HUES6 (cell line): ENCODE measurements at regions not wholly inside any gene's neighbourhood (a gene's known extent, or its start where the extent isn't known, plus 50 kb on each side); places are given as distances from the start of the nearest gene placed in this dataset.

Source experiments
- H3K27ac ChIP-seq: 2 replicates; pipeline ENCODE4 v1.7.0; 2013; ENCODE audit warnings: low read depth, mild to moderate bottlenecking, low read length, inconsistent platforms
- H3K27me3 ChIP-seq: 2 replicates; pipeline ENCODE4 v1.6.1; 2013; ENCODE audit warnings: low read length; ENCODE audit not compliant: control insufficient read depth, insufficient read depth
- H3K36me3 ChIP-seq: 2 replicates; pipeline ENCODE4 v1.6.1; 2013; ENCODE audit warnings: low read length; ENCODE audit not compliant: control insufficient read depth, insufficient read depth
- H3K4me1 ChIP-seq: 2 replicates; pipeline ENCODE4 v1.6.1; 2013; ENCODE audit warnings: low read length; ENCODE audit not compliant: control insufficient read depth, insufficient read depth
- H3K4me3 ChIP-seq: 2 replicates; pipeline ENCODE4 v1.5.1; 2013; ENCODE audit warnings: low read depth, low read length
- H3K9ac ChIP-seq: one replicate; pipeline ENCODE4 v1.6.1; 2013; ENCODE audit warnings: mild to moderate bottlenecking, low read length
- H3K9me3 ChIP-seq: 2 replicates; pipeline ENCODE4 v1.6.1; 2013; ENCODE audit warnings: low read depth, low read length; ENCODE audit not compliant: control insufficient read depth, insufficient read depth

GRCh38 chr12:96132819-96133218 lies 61.4 kb upstream of the ELK3 start:
- no peak overlapping the region for H3K9ac ChIP-seq
- H3K27ac ChIP-seq = no peak overlapping the region

GRCh38 chr12:96134200-96134599 lies 60.0 kb upstream of the ELK3 start:
- no peaks in the 10 kb centered on the region for H3K9me3 ChIP-seq
- no peaks in the 10 kb centered on the region for H3K36me3 ChIP-seq
- peaks cover 7% of the 10 kb centered on the region; the same call in 1 of the 2 replicates for H3K4me1 ChIP-seq
- H3K27me3 ChIP-seq = no peaks in the 10 kb centered on the region
- H3K27ac ChIP-seq = no peak overlapping the region
- no peak overlapping the region for H3K9ac ChIP-seq
- H3K4me3 ChIP-seq = no peak overlapping the region

More at GRCh38 chr12:96132819-96133218, 61.4 kb upstream of the ELK3 start:
- Histone ChIP-seq H3K9me3 (no peaks in the 10 kb centered on the region), H3K4me3 (no peak overlapping the region), H3K27me3 (no peaks in the 10 kb centered on the region), H3K4me1 (peaks cover 7% of the 10 kb centered on the region; the same call in 1 of the 2 replicates), H3K36me3 (no peaks in the 10 kb centered on the region)

DNA sequence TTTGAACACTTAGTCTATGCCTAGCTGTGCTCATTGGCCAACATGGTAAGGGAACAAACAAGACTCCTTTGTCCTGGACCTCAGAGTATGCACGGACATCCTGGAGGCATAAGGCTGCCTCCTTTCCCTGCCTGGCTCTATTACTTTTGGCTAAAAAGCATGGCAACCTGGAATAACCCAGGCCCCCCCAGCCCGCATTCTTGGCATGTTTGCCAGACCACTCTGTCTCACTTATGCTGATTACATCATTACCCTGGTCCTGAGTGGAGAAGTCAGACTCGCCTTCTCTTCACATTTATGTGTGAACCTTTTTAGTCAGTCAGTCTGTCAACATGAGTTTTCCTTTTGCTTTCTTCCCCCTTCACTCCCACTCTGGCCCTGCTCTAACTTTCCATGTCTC lies 58.0 kb upstream of the ELK3 start:
- H3K36me3 ChIP-seq = no peaks in the 10 kb centered on the region
- no peak overlapping the region for H3K9ac ChIP-seq
- no peaks in the 10 kb centered on the region; the same call in 1 of the 2 replicates for H3K9me3 ChIP-seq
- H3K4me1 ChIP-seq = peaks cover 7% of the 10 kb centered on the region; the same call in 1 of the 2 replicates
- no peak overlapping the region for H3K4me3 ChIP-seq
- no peak overlapping the region for H3K27ac ChIP-seq
- no peaks in the 10 kb centered on the region for H3K27me3 ChIP-seq

DNA sequence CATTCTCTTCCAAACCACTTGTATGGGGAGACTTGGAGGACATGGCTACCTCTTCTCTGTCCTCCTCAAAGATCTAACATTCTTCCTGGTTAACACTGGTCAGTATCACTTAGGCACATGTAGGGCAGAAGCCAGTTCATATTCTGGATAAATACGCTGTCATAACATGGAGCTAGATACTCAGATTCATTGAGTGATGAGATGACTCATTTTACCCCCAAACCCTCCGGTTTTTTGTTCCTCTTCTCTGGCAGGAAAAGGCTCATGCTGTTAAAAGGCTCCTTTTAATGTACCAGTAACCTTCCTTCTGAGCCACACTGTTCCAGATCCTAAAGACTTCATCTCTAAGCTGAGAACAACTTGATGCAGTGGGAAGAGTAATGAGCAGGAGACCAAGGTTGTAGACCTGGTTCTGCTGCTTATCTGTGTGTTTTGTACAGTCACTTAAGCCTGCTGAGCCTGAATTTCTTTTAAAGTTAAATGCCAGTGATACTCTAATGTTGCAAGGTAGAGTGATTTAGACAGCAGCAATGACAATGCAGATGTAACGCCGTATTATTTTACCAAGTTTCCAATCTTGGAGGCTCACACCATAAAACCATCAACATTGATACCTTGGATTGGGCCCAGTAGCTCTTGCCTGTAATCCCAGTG lies 57.3 kb upstream of the ELK3 start:
- H3K4me3 ChIP-seq = no peak overlapping the region
- peaks cover 7% of the 10 kb centered on the region; the same call in 1 of the 2 replicates for H3K4me1 ChIP-seq
- H3K9me3 ChIP-seq = no peaks in the 10 kb centered on the region; the same call in 1 of the 2 replicates
- no peak overlapping the region for H3K27ac ChIP-seq
- H3K36me3 ChIP-seq = no peaks in the 10 kb centered on the region
- no peak overlapping the region for H3K9ac ChIP-seq
- no peaks in the 10 kb centered on the region for H3K27me3 ChIP-seq

DNA sequence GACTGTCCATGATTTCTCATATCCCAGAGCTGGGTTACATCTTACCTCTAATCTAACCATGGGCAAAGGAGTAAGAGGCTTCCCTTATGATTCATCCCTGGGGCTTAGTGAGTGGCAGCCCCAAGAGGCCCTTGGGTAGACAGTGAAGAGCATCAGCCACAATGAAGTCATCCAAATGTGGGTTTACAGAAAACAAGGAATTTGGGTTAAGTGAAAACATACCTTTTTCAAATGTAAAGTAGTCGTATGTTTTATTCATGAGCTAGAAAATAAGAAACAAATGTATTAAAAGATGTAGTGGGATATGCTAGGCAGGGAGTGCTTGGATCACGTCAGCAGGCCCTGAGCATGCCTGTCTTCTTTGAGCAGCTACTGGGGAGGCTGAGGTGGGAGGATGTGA lies 54.0 kb upstream of the ELK3 start:
- no peaks in the 10 kb centered on the region; the same call in 1 of the 2 replicates for H3K9me3 ChIP-seq
- H3K4me3 ChIP-seq = no peak overlapping the region
- H3K36me3 ChIP-seq = no peaks in the 10 kb centered on the region
- H3K9ac ChIP-seq = no peak overlapping the region
- H3K27me3 ChIP-seq = no peaks in the 10 kb centered on the region
- no peak overlapping the region for H3K27ac ChIP-seq
- peaks cover 14% of the 10 kb centered on the region for H3K4me1 ChIP-seq

GRCh38 chr12:96141216-96141912 lies 52.8 kb upstream of the ELK3 start:
- H3K9ac ChIP-seq = no peak overlapping the region

DNA sequence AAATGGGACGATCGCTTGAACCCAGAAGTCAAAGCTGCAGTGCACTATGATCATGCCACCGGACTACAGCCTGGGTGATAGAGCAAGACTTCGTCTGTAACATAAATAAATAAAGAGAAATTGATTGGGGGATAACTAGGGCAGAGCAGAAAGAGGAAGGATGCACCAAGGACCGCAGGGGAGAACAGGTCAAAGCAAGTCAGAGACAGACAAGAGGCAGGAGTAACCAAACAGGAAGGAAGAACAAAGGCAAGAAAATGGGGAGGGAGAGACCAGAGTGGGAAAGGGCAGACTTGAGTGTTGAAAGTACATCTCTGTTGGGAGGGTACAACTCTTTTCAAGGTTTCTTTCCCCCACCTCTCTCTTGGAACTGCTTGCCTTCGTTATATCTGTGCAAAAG lies 50.8 kb upstream of the ELK3 start:
- peaks cover 6% of the 10 kb centered on the region for H3K4me1 ChIP-seq
- H3K9me3 ChIP-seq = no peaks in the 10 kb centered on the region; the same call in 1 of the 2 replicates
- no peak overlapping the region for H3K27ac ChIP-seq
- H3K9ac ChIP-seq = no peak overlapping the region
- no peaks in the 10 kb centered on the region for H3K27me3 ChIP-seq
- H3K4me3 ChIP-seq = no peak overlapping the region
- H3K36me3 ChIP-seq = no peaks in the 10 kb centered on the region

More at GRCh38 chr12:96141216-96141912, 52.8 kb upstream of the ELK3 start:
- Histone ChIP-seq H3K4me1 (peaks cover 8% of the 10 kb centered on the region), H3K36me3 (no peaks in the 10 kb centered on the region), H3K9me3 (no peaks in the 10 kb centered on the region; the same call in 1 of the 2 replicates), H3K27me3 (no peaks in the 10 kb centered on the region), H3K4me3 (no peak overlapping the region), H3K27ac (no peak overlapping the region)

GRCh38 chr12:96143827-96144565 lies 50.2 kb upstream of the ELK3 start:
- no peaks in the 10 kb centered on the region for H3K36me3 ChIP-seq
- peaks cover 6% of the 10 kb centered on the region for H3K4me1 ChIP-seq
- H3K4me3 ChIP-seq = no peak overlapping the region
- no peaks in the 10 kb centered on the region for H3K27me3 ChIP-seq
- no peaks in the 10 kb centered on the region; the same call in 1 of the 2 replicates for H3K9me3 ChIP-seq
- H3K27ac ChIP-seq = no peak overlapping the region
- no peak overlapping the region for H3K9ac ChIP-seq
